ENCODE measurements at regions not wholly inside any gene's neighbourhood (a gene's known extent, or its start where the extent isn't known, plus 50 kb on each side); places are given as distances from the start of the nearest gene placed in this dataset.

- CTCF ChIA-PET, result no interaction called here
- Mint-ChIP-seq H3K36me3 (no peaks in the 10 kb centered on the region), H3K4me1 (no peaks in the 10 kb centered on the region), H3K9me3 (peaks cover 2% of the 10 kb centered on the region), H3K4me3 (no peak overlapping the region), H3K27ac (no peak overlapping the region), H3K27me3 (no peaks in the 10 kb centered on the region)
- no peak for DNase-seq
These were observed 85.0 kb upstream of the CNTN6 start for GRCh38 chr3:1007866-1008265.

GRCh38 chr3:1010228-1010627 is 82.6 kb upstream of the CNTN6 start:
- peaks cover 6% of the 10 kb centered on the region for H3K9me3 Mint-ChIP-seq
- no peak for DNase-seq
- CTCF ChIA-PET, result no interaction called here
- H3K27me3 Mint-ChIP-seq, result no peaks in the 10 kb centered on the region
- H3K4me1 Mint-ChIP-seq, result no peaks in the 10 kb centered on the region
- no peak overlapping the region for H3K27ac Mint-ChIP-seq
- H3K4me3 Mint-ChIP-seq, result no peak overlapping the region
- no peaks in the 10 kb centered on the region for H3K36me3 Mint-ChIP-seq

GRCh38 chr3:1015826-1016225 is 77.0 kb upstream of the CNTN6 start:
- H3K27ac Mint-ChIP-seq, result no peak overlapping the region

GRCh38 chr3:1017870-1018269 is 75.0 kb upstream of the CNTN6 start:
- Mint-ChIP-seq H3K36me3 (no peaks in the 10 kb centered on the region), H3K27me3 (no peaks in the 10 kb centered on the region), H3K4me3 (no peak overlapping the region), H3K9me3 (peaks cover 6% of the 10 kb centered on the region), H3K4me1 (no peaks in the 10 kb centered on the region), H3K27ac (no peak overlapping the region)
- CTCF ChIA-PET, result no interaction called here
- no peak for DNase-seq

More at GRCh38 chr3:1015826-1016225, 77.0 kb upstream of the CNTN6 start:
- DNase-seq, result no peak
- peaks cover 4% of the 10 kb centered on the region for H3K9me3 Mint-ChIP-seq
- H3K4me3 Mint-ChIP-seq, result no peak overlapping the region
- no peaks in the 10 kb centered on the region for H3K36me3 Mint-ChIP-seq
- H3K27me3 Mint-ChIP-seq, result no peaks in the 10 kb centered on the region
- H3K4me1 Mint-ChIP-seq, result no peaks in the 10 kb centered on the region
- CTCF ChIA-PET, result no interaction called here

GRCh38 chr3:1019157-1019556 is 73.7 kb upstream of the CNTN6 start:
- no peaks in the 10 kb centered on the region for H3K27me3 Mint-ChIP-seq
- no peak for DNase-seq
- no peaks in the 10 kb centered on the region for H3K4me1 Mint-ChIP-seq
- peaks cover 7% of the 10 kb centered on the region for H3K9me3 Mint-ChIP-seq
- CTCF ChIA-PET, result no interaction called here
- H3K27ac Mint-ChIP-seq, result no peak overlapping the region
- no peak overlapping the region for H3K4me3 Mint-ChIP-seq
- H3K36me3 Mint-ChIP-seq, result no peaks in the 10 kb centered on the region

- Mint-ChIP-seq H3K27ac (no peak overlapping the region), H3K9me3 (peaks cover 10% of the 10 kb centered on the region), H3K4me3 (no peak overlapping the region), H3K4me1 (no peaks in the 10 kb centered on the region), H3K36me3 (no peaks in the 10 kb centered on the region), H3K27me3 (no peaks in the 10 kb centered on the region)
- CTCF ChIA-PET, result no interaction called here
- no peak for DNase-seq
These were observed 66.4 kb upstream of the CNTN6 start for GRCh38 chr3:1026395-1026794.

- Mint-ChIP-seq H3K27me3 (no peaks in the 10 kb centered on the region), H3K4me3 (no peak overlapping the region), H3K4me1 (no peaks in the 10 kb centered on the region), H3K36me3 (no peaks in the 10 kb centered on the region), H3K9me3 (peaks cover 10% of the 10 kb centered on the region), H3K27ac (no peak overlapping the region)
- CTCF ChIA-PET, result no interaction called here
- no peak for DNase-seq
These were observed 56.5 kb upstream of the CNTN6 start for GRCh38 chr3:1036207-1036826.

- Mint-ChIP-seq H3K27ac (no peak overlapping the region), H3K36me3 (no peaks in the 10 kb centered on the region), H3K27me3 (no peaks in the 10 kb centered on the region), H3K9me3 (peaks cover 10% of the 10 kb centered on the region), H3K4me1 (no peaks in the 10 kb centered on the region), H3K4me3 (no peak overlapping the region)
- no peak for DNase-seq
- CTCF ChIA-PET, result no interaction called here
These were observed 55.2 kb upstream of the CNTN6 start for GRCh38 chr3:1037631-1038030.
